Panc1 (cell line): ENCODE measurements at regions not wholly inside any gene's neighbourhood (a gene's known extent, or its start where the extent isn't known, plus 50 kb on each side); places are given as distances from the start of the nearest gene placed in this dataset.

Experiments used
- ATAC-seq: fragments of 200-7000 bp; cut with Tn5 transposase; 2 replicates; pipeline ENCODE4 v1.9.1; 2020; ENCODE audit warnings: mild to moderate bottlenecking, moderate library complexity
- BruUV-seq: library from RNA; stranded (reverse); fragments of 400-500 nt; replicated peaks from 2 replicates; lab custom pipeline; 2021; lab: Mats Ljungman, UMichigan
- CTCF ChIA-PET: fragments of 300-600 bp; sonication (Branson Sonifier 250); formaldehyde crosslinking; loops from one replicate; lab custom pipeline; 2022; ENCODE audit warnings: antibody characterized with exemption; lab: Charles Lee
- POLR2A ChIA-PET: fragments of 300-600 bp; sonication (Branson Sonifier 250); formaldehyde crosslinking; loops from one replicate; lab custom pipeline; 2022; ENCODE audit warnings: antibody characterized with exemption; lab: Charles Lee
- DNase-seq: peaks from one replicate; pipeline ENCODE4 v3.0.0-alpha.2; 2010; ENCODE audit warnings: low read depth, low spot score
- H3K27ac ChIP-seq: 2 replicates; pipeline ENCODE4 v1.5.1; 2011; ENCODE audit warnings: mild to moderate bottlenecking, low read length, inconsistent platforms
- H3K27me3 ChIP-seq: fragments of 200-500 bp; sonication (Bioruptor generic); 2 replicates; pipeline ENCODE4 v1.6.0; 2014; ENCODE audit warnings: low read length, inconsistent platforms; ENCODE audit not compliant: control insufficient read depth, insufficient read depth
- H3K36me3 ChIP-seq: fragments of 200-500 bp; sonication (Bioruptor generic); 2 replicates; pipeline ENCODE4 v1.5.1; 2014; ENCODE audit warnings: inconsistent platforms, mild to moderate bottlenecking, low read length, moderate library complexity; ENCODE audit not compliant: control insufficient read depth, insufficient read depth
- H3K4me1 ChIP-seq: 2 replicates; pipeline ENCODE4 v1.5.1; 2011; ENCODE audit warnings: inconsistent platforms, mild to moderate bottlenecking, low read length, moderate library complexity; ENCODE audit not compliant: control insufficient read depth, insufficient read depth
- H3K4me3 ChIP-seq, 2 experiments: 2 replicates each; pipeline ENCODE4 v1.5.1; 2011 to 2012; ENCODE audit warnings: low read depth in 2 of 2, low read length in 2 of 2, mild to moderate bottlenecking in 2 of 2, inconsistent platforms in 1 of 2, moderate library complexity in 1 of 2
- H3K9me3 ChIP-seq: fragments of 200-500 bp; sonication (Bioruptor generic); 2 replicates; pipeline ENCODE4 v1.5.1; 2014; ENCODE audit warnings: low read depth, mild to moderate bottlenecking, inconsistent platforms, low read length, moderate library complexity; ENCODE audit not compliant: control insufficient read depth, insufficient read depth
- POLR2AphosphoS5 ChIP-seq: IDR thresholded peaks from 2 replicates; pipeline ENCODE4 v1.6.1; 2012; ENCODE audit warnings: mild to moderate bottlenecking, low read depth, low read length, moderate library complexity
- SIN3A ChIP-seq: IDR thresholded peaks from 2 replicates; pipeline ENCODE4 v1.6.1; 2012; ENCODE audit warnings: low read depth, mild to moderate bottlenecking, low read length, moderate library complexity, borderline replicate concordance; ENCODE audit not compliant: insufficient read depth
- TCF7L2 ChIP-seq: IDR thresholded peaks from 2 replicates; pipeline ENCODE4 v1.6.1; 2011; ENCODE audit warnings: mild to moderate bottlenecking, low read depth, low read length, inconsistent platforms
- in situ Hi-C: cut with HindIII; loops from 2 replicates; pipeline ENCODE4 v1.10.0; 2016; ENCODE audit warnings: low sequenced_read_pairs, low pct_unique_long_range_greater_than_20kb
- intact Hi-C: fragments of 100-400 bp; cut with micrococcal nuclease; formaldehyde crosslinking; loops from one replicate; pipeline ENCODE4 v1.10.0; 2022; ENCODE audit not compliant: unreplicated experiment
- TF ChIP-seq, protein P1 (sequence below), 2 experiments: IDR thresholded peaks; 2 replicates each; pipeline ENCODE4 v1.6.1; 2011 to 2012; ENCODE audit warnings: low read depth in 2 of 2, control low read depth in 1 of 2, low read length in 1 of 2, mild to moderate bottlenecking in 1 of 2, moderate library complexity in 1 of 2; ENCODE audit not compliant: insufficient read depth in 1 of 2
- TF ChIP-seq, protein P2 (sequence below): fragments of 450-650 bp; IDR thresholded peaks from 2 replicates; pipeline ENCODE4 v1.5.1; 2017; ENCODE audit warnings: mild to moderate bottlenecking

DNA sequence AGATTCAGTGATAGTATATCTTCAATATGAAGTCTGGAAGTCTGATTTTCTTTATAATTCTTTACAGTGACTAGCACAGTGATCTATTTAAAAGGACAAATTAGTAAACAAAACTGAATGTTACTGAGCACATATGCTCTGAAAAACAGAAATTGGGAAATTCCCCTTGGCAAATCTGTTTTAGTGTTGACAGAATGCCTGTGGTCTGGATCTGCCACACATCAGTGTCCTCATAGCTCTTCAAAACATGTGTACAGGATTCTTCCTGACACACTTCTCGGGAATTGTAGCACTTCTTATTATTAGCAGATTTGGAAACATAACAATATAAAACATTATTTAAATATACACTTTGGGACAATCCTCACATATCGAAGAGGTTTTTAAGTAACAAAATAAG, 354.3 kb downstream of the COL12A1 start:
- Histone ChIP-seq H3K36me3 (no peaks in the 10 kb centered on the region), H3K9me3 (no peaks in the 10 kb centered on the region), H3K27me3 (no peaks in the 10 kb centered on the region), H3K4me3 (no peak overlapping the region), H3K27ac (no peak overlapping the region), H3K4me1 (no peaks in the 10 kb centered on the region)
- intact Hi-C loops = no loop called here
- TF ChIP-seq, protein P1, sequence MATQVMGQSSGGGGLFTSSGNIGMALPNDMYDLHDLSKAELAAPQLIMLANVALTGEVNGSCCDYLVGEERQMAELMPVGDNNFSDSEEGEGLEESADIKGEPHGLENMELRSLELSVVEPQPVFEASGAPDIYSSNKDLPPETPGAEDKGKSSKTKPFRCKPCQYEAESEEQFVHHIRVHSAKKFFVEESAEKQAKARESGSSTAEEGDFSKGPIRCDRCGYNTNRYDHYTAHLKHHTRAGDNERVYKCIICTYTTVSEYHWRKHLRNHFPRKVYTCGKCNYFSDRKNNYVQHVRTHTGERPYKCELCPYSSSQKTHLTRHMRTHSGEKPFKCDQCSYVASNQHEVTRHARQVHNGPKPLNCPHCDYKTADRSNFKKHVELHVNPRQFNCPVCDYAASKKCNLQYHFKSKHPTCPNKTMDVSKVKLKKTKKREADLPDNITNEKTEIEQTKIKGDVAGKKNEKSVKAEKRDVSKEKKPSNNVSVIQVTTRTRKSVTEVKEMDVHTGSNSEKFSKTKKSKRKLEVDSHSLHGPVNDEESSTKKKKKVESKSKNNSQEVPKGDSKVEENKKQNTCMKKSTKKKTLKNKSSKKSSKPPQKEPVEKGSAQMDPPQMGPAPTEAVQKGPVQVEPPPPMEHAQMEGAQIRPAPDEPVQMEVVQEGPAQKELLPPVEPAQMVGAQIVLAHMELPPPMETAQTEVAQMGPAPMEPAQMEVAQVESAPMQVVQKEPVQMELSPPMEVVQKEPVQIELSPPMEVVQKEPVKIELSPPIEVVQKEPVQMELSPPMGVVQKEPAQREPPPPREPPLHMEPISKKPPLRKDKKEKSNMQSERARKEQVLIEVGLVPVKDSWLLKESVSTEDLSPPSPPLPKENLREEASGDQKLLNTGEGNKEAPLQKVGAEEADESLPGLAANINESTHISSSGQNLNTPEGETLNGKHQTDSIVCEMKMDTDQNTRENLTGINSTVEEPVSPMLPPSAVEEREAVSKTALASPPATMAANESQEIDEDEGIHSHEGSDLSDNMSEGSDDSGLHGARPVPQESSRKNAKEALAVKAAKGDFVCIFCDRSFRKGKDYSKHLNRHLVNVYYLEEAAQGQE (IDR thresholded peaks at IDR 0.05; ENCODE audit: insufficient read depth in 1 of 2, low read depth in 2 of 2, low read length in 1 of 2) = no peak
- TF ChIP-seq POLR2AphosphoS5 (no peak), TCF7L2 (no peak), SIN3A (no peak)
- TF ChIP-seq, protein P2, sequence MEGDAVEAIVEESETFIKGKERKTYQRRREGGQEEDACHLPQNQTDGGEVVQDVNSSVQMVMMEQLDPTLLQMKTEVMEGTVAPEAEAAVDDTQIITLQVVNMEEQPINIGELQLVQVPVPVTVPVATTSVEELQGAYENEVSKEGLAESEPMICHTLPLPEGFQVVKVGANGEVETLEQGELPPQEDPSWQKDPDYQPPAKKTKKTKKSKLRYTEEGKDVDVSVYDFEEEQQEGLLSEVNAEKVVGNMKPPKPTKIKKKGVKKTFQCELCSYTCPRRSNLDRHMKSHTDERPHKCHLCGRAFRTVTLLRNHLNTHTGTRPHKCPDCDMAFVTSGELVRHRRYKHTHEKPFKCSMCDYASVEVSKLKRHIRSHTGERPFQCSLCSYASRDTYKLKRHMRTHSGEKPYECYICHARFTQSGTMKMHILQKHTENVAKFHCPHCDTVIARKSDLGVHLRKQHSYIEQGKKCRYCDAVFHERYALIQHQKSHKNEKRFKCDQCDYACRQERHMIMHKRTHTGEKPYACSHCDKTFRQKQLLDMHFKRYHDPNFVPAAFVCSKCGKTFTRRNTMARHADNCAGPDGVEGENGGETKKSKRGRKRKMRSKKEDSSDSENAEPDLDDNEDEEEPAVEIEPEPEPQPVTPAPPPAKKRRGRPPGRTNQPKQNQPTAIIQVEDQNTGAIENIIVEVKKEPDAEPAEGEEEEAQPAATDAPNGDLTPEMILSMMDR = no peak
- BruUV-seq = no TSS peak
- in situ Hi-C loops = no loop called here
- CTCF ChIA-PET = no interaction called here
- DNase-seq (no peak), ATAC-seq (no peak)
- POLR2A ChIA-PET = no interaction called here

DNA sequence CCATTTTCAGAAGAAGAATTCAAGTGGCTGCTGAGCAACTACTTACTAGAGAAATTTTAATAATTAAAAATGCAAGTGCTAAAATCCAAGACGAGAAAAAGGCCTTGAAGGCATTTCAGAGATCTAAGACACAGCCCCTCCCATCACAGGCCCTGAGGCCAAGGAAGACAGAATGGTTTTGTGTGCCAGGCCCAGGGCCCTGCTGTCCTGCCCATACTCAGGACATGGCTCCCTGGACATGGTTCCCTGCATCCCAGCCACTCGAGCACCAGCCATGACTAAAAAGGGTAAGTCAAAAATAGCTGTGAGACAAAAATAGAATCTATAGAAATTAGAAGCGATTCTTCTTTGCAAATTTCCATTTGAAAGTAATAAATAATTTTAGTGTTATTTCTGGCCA, 364.9 kb downstream of the COL12A1 start:
- H3K27ac ChIP-seq = no peak overlapping the region
- intact Hi-C loops = no loop called here
- in situ Hi-C loops = no loop called here
- H3K4me3 ChIP-seq = no peak overlapping the region
- ATAC-seq = no peak
- ChIA-PET CTCF (no interaction called here), POLR2A (no interaction called here)
- BruUV-seq = no TSS peak
- no peak for TF ChIP-seq SIN3A
- TF ChIP-seq, protein P1 (IDR thresholded peaks at IDR 0.05; ENCODE audit: insufficient read depth in 1 of 2, low read depth in 2 of 2, low read length in 1 of 2) = no peak
- TF ChIP-seq TCF7L2 = no peak
- no peak for TF ChIP-seq POLR2AphosphoS5
- TF ChIP-seq, protein P2 = no peak
- H3K27me3 ChIP-seq = no peaks in the 10 kb centered on the region
- no peaks in the 10 kb centered on the region for H3K9me3 ChIP-seq
- no peaks in the 10 kb centered on the region for H3K36me3 ChIP-seq
- no peak for DNase-seq
- no peaks in the 10 kb centered on the region for H3K4me1 ChIP-seq
